ENCODE measurements at regions not wholly inside any gene's neighbourhood (a gene's known extent, or its start where the extent isn't known, plus 50 kb on each side); places are given as distances from the start of the nearest gene placed in this dataset.
A peak's percentile ranks its signal among the peaks of the same experiment; 100 is the strongest.

DNA sequence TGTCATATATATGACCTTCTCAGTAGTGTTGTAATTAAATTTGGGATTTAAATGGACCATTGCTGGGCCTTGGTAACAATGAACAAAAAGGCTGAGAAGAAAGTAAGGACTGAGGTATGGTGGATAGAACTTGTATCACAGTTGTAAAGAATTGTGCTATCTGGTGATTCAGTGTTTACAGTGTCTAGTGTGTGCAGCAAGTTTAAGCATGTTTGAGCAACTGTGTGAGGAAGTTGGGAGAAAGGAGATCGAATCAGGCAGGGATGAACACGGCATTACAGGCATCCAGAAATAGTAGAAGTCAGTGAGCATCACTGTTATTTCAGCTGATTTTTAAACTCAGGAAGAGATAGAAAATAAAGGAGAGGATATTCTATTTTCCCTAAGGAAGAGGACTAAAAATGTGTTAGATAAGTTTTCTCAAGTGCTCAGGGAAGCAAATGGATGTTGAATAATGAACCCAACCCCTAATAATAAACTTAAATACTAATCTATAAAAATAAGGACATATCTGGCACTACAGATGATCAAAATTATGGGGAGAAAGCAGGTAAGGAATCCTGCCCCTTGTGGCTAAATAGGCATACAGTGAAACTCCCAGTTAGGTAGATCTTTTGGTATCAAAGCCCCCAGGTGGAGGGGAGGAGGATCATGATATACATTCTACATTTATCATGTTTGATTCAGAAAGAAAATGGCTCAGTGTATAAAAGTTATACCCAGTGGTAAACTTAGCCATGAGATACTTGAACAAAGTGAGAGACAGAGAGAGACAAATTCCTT is 361.0 kb upstream of the ANO3 start:
- no peak for DNase-seq (ENCODE audit: low read depth)

GRCh38 chr11:25980091-25980490 is 351.8 kb upstream of the ANO3 start:
- no peak for DNase-seq (ENCODE audit: low read depth)

GRCh38 chr11:25981998-25982397 is 349.9 kb upstream of the ANO3 start:
- DNase-seq (ENCODE audit: low read depth): peak; percentile 39

GRCh38 chr11:25983280-25983679 is 348.6 kb upstream of the ANO3 start:
- DNase-seq (ENCODE audit: low read depth): no peak

DNA sequence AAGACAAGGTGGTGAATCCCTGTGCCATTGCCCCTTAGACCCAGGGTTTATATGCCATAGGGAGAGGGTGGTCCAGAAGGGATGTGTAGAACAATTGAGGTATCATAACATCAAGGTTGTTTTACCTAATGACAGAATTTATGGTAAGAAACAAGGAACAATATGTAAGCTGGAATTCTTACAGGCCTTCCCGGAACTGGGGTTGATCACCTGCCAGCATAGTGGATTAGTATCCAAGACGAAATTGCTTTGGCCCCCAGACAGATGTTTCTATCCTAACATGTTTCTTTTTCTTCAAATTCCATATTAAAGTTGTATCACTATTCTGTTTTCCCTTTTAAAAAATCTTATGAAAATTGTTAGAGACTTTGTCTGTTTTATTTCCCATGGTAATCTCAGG is 343.8 kb upstream of the ANO3 start:
- no peak for DNase-seq (ENCODE audit: low read depth)

- DNase-seq (ENCODE audit: low read depth): no peak
Measured at GRCh38 chr11:25990406-25990805, 341.5 kb upstream of the ANO3 start.

DNA sequence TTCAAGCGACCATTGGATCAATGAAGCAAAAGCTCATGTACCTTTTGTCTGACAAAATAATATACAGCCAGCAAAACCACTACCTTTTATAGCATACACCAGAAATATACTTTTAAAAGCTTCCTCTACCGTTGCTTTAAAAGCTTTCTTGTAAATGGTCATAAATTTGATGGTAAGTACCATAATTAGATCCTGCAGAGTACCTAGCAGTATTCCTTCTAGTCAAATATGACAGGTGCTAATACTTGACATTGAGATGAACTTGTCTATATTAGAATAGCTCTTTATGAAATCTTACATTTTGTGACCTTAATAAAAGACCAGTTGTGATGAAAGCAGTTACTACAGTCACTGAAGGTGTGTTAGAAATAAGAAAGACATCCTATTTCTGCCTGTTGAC is 340.5 kb upstream of the ANO3 start:
- no peak for DNase-seq (ENCODE audit: low read depth)

DNA sequence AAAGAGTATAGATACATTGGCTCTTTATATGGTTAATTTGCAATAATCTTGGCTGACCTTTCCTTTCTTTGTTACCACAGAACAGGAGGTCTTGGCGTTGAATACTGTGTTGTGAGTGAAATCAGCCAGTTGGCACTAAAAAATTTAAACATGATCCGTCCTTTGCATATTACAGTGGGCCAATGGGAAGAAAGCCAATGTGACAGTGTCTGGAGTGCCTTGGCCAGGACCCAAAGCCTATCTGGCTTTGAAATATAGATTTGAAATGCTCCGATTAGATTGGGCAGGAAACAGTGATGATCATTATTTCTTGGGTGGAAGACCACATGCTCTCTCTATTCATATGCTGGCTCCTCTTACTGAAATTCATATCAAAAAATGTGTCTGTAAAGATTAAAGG is 339.6 kb upstream of the ANO3 start:
- no peak for DNase-seq (ENCODE audit: low read depth)

DNA sequence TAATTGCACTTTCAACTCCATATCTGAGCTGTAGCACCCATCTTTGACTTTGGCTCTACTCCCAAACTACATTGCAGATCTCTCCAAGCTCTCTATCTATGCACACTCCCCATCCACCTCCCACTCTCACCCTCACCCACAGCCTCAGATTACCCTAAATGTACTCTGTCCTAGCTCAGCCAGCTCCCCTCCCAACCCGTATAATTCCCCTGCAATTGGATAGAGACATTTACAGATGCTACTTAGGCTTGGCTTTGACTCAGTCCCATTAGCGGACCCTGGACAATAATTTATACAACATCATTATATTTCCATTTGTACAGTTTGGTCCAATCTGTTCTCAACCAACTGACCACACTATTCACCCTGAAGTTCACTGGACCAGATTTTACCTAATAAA is 338.9 kb upstream of the ANO3 start:
- DNase-seq (ENCODE audit: low read depth): no peak

GRCh38 chr11:26011474-26011873 is 320.5 kb upstream of the ANO3 start:
- no peak for DNase-seq (ENCODE audit: low read depth)

GRCh38 chr11:26014456-26015115 is 317.3 kb upstream of the ANO3 start:
- DNase-seq (ENCODE audit: low read depth): no peak

GRCh38 chr11:26017322-26017860 is 314.5 kb upstream of the ANO3 start:
- no peak for DNase-seq (ENCODE audit: low read depth)

- no peak for DNase-seq (ENCODE audit: low read depth)
Measured at GRCh38 chr11:26017903-26018302, 314.0 kb upstream of the ANO3 start.

DNA sequence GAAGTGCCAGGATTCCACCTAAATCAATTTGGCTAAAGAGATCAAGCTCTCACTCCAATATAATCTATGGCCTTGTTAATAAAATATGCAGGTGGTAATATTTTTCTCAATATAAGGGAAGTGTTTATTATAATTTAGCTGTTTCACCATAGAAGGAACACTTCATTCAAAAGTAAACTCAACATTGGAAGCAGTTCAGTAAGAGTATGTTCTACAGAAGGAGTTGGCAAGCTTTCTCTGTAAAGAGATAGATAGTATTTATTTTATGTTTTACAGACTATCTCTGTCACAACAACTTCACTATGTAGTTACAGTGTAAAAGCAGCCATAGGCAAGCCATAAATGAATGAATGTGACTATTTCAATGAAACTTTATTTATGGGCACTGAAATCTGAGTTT is 313.6 kb upstream of the ANO3 start:
- no peak for DNase-seq (ENCODE audit: low read depth)

DNA sequence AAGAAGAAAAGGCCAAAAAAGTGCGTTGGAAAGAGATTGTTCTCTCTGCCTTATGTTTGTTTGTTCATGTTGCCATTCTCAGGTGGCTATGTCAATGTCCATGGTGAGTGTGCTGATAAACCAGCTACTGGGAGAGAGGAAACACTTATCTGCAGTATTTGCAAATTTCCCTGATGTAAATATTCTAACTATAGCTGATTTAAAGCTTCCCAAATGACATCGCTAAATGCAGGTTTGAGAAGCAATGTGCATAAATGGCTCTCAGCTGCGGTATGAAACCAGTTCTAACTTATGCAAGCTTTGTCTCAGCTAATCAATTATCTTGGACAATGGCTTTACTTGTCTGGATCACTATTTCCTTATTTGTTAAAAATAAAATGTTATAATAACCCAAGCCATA is 312.5 kb upstream of the ANO3 start:
- DNase-seq (ENCODE audit: low read depth): no peak

DNA sequence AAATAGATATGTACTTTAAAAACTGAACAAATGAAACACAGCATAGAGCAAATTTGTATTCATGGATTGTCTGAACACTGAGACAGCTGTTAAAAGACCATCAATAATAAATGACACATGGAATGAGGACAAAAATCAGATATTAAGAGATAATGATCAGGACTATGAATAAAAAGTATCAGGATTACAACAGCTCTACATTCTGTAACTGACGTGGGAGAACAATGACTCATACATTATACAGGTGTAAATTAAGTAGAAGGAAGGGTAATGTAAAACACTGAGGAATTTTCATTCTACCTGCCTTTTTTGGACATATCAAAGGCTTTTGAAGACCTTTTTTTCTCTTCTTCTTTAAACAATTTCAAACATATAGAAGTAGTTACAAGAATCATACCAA is 310.9 kb upstream of the ANO3 start:
- DNase-seq (ENCODE audit: low read depth): no peak

DNA sequence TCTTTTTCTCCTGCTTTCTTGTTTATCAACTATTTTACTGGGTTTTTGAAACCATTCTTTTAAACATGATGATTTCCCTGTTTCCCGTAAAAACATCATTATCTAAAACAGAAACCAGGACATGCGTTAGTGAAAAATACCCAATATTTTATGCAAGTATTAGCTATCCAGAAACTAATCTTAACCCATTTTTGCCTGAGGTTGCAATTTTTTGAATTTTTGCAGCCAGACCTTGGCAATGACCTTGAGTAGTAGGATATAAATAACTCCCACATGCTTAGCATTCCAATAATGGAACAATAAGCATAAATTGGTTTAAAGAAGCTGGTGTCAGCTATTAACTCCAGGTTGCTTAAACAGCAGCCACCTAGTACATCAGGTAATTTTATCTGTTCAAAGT is 308.9 kb upstream of the ANO3 start:
- no peak for DNase-seq (ENCODE audit: low read depth)

DNA sequence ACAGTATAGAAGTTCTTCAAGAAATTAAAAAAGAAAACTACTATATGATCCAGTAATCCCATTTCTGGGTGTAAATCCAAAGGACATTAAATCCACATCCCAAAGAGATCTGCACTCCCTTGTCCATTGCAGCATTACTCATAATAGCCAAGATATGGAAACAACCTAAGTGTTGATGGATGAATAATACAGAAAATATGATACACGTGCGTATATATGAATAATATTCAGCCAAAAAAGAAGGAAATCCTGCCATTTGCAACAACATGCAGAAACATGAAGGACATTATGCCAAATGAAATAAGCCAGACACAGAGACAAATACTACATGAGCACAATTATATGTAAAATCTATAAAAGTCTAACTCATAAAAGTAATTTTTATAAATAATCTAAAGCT is 306.3 kb upstream of the ANO3 start:
- no peak for DNase-seq (ENCODE audit: low read depth)

DNA sequence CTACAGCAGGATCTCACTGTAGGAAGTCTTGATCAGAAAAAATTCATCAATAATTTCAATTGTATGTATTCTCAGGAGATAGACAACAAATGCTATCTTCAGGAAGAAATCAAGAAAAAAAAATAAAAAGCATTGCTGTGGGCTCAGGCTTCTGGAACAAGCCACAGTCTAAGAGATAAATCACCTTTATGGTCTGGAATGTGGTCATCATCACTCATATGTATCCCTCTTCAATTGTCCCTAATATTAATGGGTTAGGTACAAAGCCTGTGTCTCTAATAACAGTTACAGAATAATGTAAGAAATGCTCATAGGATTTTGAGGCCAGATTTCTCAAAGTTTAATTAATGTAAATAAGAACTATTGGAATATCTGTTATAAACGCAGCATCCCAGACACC is 305.9 kb upstream of the ANO3 start:
- DNase-seq (ENCODE audit: low read depth): no peak

DNA sequence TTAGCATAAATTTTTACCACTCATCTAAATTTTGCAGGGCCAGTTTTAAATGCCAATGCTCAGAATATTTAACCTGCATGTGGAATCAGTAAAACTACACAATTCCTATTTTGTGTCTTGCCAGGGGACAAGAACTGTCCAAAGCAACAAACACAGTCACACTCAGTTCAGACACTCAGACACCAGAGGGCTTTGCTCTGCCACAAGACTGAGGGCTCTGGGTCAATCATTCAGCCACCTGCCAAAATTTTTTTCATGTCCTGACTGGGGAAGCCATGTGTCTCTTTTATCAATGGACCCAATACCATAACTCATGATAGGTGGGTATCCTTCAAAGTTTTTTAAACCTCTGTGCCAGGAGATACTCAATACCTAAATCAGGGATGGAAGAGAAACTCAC is 304.0 kb upstream of the ANO3 start:
- DNase-seq (ENCODE audit: low read depth): no peak

GRCh38 chr11:26028393-26028911 is 303.5 kb upstream of the ANO3 start:
- DNase-seq (ENCODE audit: low read depth): peak; percentile 42

GRCh38 chr11:26030399-26030798 is 301.5 kb upstream of the ANO3 start:
- no peak for DNase-seq (ENCODE audit: low read depth)

- DNase-seq (ENCODE audit: low read depth): no peak
Measured at GRCh38 chr11:26032241-26032640, 299.7 kb upstream of the ANO3 start.
